ENCODE measurements at regions not wholly inside any gene's neighbourhood (a gene's known extent, or its start where the extent isn't known, plus 50 kb on each side); places are given as distances from the start of the nearest gene placed in this dataset.
"Not testable (repeated sequence)": the region's sequence is repeated elsewhere in the genome, so short reads cannot be mapped to it uniquely, and the experiment has no call there.

GRCh38 chrX:145410622-145411021, 163.3 kb downstream of the SPANXN1 start:
- Histone ChIP-seq H3K27me3 (ENCODE audit: control insufficient read depth in 2 of 2, insufficient read depth in 2 of 2, low read length in 2 of 2) (no peaks in the 10 kb centered on the region), H3K27ac (ENCODE audit: low read depth in 1 of 2, low read length in 2 of 2) (no peak overlapping the region), H3K4me2 (replicated peaks; ENCODE audit: extremely low read depth, low read length, poor library complexity, severe bottlenecking) (no peak overlapping the region), H3K4me1 (ENCODE audit: control insufficient read depth in 1 of 2, insufficient read depth in 2 of 2, low read length in 2 of 2) (no peaks in the 10 kb centered on the region), H3K36me3 (replicated peaks in 1 of 2; ENCODE audit: control insufficient read depth in 1 of 2, insufficient read depth in 2 of 2, low read length in 2 of 2) (no peaks in the 10 kb centered on the region), H3K79me2 (ENCODE audit: insufficient read depth, low read length) (no peaks in the 10 kb centered on the region), H4K20me1 (ENCODE audit: insufficient read depth, low read length) (no peaks in the 10 kb centered on the region), H2AFZ (ENCODE audit: insufficient read depth, low read depth, low read length, poor library complexity, severe bottlenecking) (no peak overlapping the region), H3K9me3 (replicated peaks in 1 of 2; ENCODE audit: control insufficient read depth in 1 of 2, insufficient read depth in 1 of 2, low read length in 2 of 2) (no peaks in the 10 kb centered on the region), H3K9ac (ENCODE audit: insufficient read depth, low read length, poor library complexity, severe bottlenecking) (no peak overlapping the region), H3K4me3 (replicated peaks in 1 of 3; ENCODE audit: low read depth in 2 of 3, low read length in 3 of 3) (no peak overlapping the region)
- no peak for TF ChIP-seq CTCF (IDR thresholded peaks at IDR 0.05)
- Mint-ChIP-seq H3K27ac (no peak overlapping the region), H3K36me3 (no peaks in the 10 kb centered on the region), H3K27me3 (ENCODE audit: low read depth in 3 of 3) (no peaks in the 10 kb centered on the region), H3K4me3 (no peak overlapping the region), H3K9me3 (peaks cover 0 to 3% (median 0%) of the 10 kb centered on the region in 7 donors), H3K4me1 (no peaks in the 10 kb centered on the region)
- WGBS (ENCODE audit: insufficient coverage): no CpG with 5 or more reads among the region's 2 CpGs
- intact Hi-C loops (cut with micrococcal nuclease): no loop called here
- no peak for DNase-seq

- H3K4me3 ChIP-seq (replicated peaks in 1 of 3; ENCODE audit: low read depth in 2 of 3, low read length in 3 of 3); H3K27ac ChIP-seq (ENCODE audit: low read depth in 1 of 2, low read length in 2 of 2); H3K9ac ChIP-seq (ENCODE audit: insufficient read depth, low read length, poor library complexity, severe bottlenecking); H3K27me3 Mint-ChIP-seq (ENCODE audit: low read depth in 3 of 3); H3K27me3 ChIP-seq (ENCODE audit: control insufficient read depth in 2 of 2, insufficient read depth in 2 of 2, low read length in 2 of 2); H3K27ac Mint-ChIP-seq; H3K4me1 Mint-ChIP-seq; H3K9me3 ChIP-seq (replicated peaks in 1 of 2; ENCODE audit: control insufficient read depth in 1 of 2, insufficient read depth in 1 of 2, low read length in 2 of 2); H2AFZ ChIP-seq (ENCODE audit: insufficient read depth, low read depth, low read length, poor library complexity, severe bottlenecking); H3K4me3 Mint-ChIP-seq; intact Hi-C loops (cut with micrococcal nuclease); H3K79me2 ChIP-seq (ENCODE audit: insufficient read depth, low read length); H3K9me3 Mint-ChIP-seq; H3K4me1 ChIP-seq (ENCODE audit: control insufficient read depth in 1 of 2, insufficient read depth in 2 of 2, low read length in 2 of 2); H4K20me1 ChIP-seq (ENCODE audit: insufficient read depth, low read length); DNase-seq; H3K36me3 ChIP-seq (replicated peaks in 1 of 2; ENCODE audit: control insufficient read depth in 1 of 2, insufficient read depth in 2 of 2, low read length in 2 of 2); H3K4me2 ChIP-seq (replicated peaks; ENCODE audit: extremely low read depth, low read length, poor library complexity, severe bottlenecking); H3K36me3 Mint-ChIP-seq: not testable (repeated sequence)
- WGBS (ENCODE audit: insufficient coverage): no CpG with 5 or more reads among the region's 32 CpGs
Observed at GRCh38 chrX:145436211-145436610, 188.9 kb downstream of the SPANXN1 start.

Measured in CD14-positive monocyte (primary cell).